H9 (cell line): ENCODE measurements at regions not wholly inside any gene's neighbourhood (a gene's known extent, or its start where the extent isn't known, plus 50 kb on each side); places are given as distances from the start of the nearest gene placed in this dataset.

Experiments used
- DNase-seq: peaks from one replicate; pipeline ENCODE4 v3.0.0-alpha.2; 2017
- H2AFZ ChIP-seq: one replicate; pipeline ENCODE4 v1.6.1; 2013; ENCODE audit warnings: mild to moderate bottlenecking, low read length, control low read depth, moderate library complexity
- H2AK5ac ChIP-seq: 2 replicates; pipeline ENCODE4 v1.6.1; 2013; ENCODE audit warnings: low read length, control low read depth, mixed read lengths; ENCODE audit not compliant: insufficient read length
- H2BK120ac ChIP-seq: one replicate; pipeline ENCODE4 v1.6.1; 2013; ENCODE audit warnings: low read depth, mild to moderate bottlenecking, low read length, control low read depth, inconsistent platforms; ENCODE audit not compliant: poor library complexity, severe bottlenecking
- H2BK12ac ChIP-seq: 2 replicates; pipeline ENCODE4 v1.6.1; 2013; ENCODE audit warnings: low read length, control low read depth, mixed read lengths, low read depth; ENCODE audit not compliant: insufficient read length
- H2BK15ac ChIP-seq: 2 replicates; pipeline ENCODE4 v1.6.1; 2013; ENCODE audit warnings: low read depth, low read length, control low read depth
- H2BK20ac ChIP-seq: one replicate; pipeline ENCODE4 v1.6.1; 2013; ENCODE audit warnings: low read depth, mild to moderate bottlenecking, low read length, control low read depth, inconsistent platforms; ENCODE audit not compliant: poor library complexity, severe bottlenecking
- H2BK5ac ChIP-seq: 2 replicates; pipeline ENCODE4 v1.6.1; 2013; ENCODE audit warnings: low read length, control low read depth, mixed read lengths; ENCODE audit not compliant: insufficient read length
- H3K14ac ChIP-seq: 2 replicates; pipeline ENCODE4 v1.6.1; 2013; ENCODE audit warnings: low read length, control low read depth; ENCODE audit not compliant: insufficient read depth
- H3K18ac ChIP-seq: 2 replicates; pipeline ENCODE4 v1.6.1; 2013; ENCODE audit warnings: low read depth, mild to moderate bottlenecking, mixed read lengths, low read length, control low read depth; ENCODE audit not compliant: insufficient read length
- H3K23ac ChIP-seq: 2 replicates; pipeline ENCODE4 v1.6.1; 2013; ENCODE audit warnings: low read length, control low read depth, mixed read lengths, low read depth; ENCODE audit not compliant: insufficient read length
- H3K23me2 ChIP-seq: 2 replicates; pipeline ENCODE4 v1.6.1; 2013; ENCODE audit warnings: low read depth, mild to moderate bottlenecking, mixed read lengths, low read length, control low read depth; ENCODE audit not compliant: insufficient read length, poor library complexity, severe bottlenecking
- H3K27ac ChIP-seq: 2 replicates; pipeline ENCODE4 v1.5.1; 2013; ENCODE audit warnings: low read length, control low read depth, mixed read lengths, low read depth; ENCODE audit not compliant: insufficient read length
- H3K27me3 ChIP-seq: 2 replicates; pipeline ENCODE4 v1.6.1; 2013; ENCODE audit warnings: low read length, control low read depth, inconsistent platforms; ENCODE audit not compliant: insufficient read depth
- H3K4ac ChIP-seq: 2 replicates; pipeline ENCODE4 v1.6.1; 2013; ENCODE audit warnings: low read depth, mild to moderate bottlenecking, control low read depth, inconsistent platforms, low read length, moderate library complexity
- H3K4me1 ChIP-seq: 2 replicates; pipeline ENCODE4 v1.6.1; 2013; ENCODE audit warnings: low read length, control low read depth, inconsistent platforms; ENCODE audit not compliant: insufficient read depth
- H3K4me2 ChIP-seq: 2 replicates; pipeline ENCODE4 v1.6.1; 2013; ENCODE audit warnings: low read length, control low read depth, mixed read lengths; ENCODE audit not compliant: insufficient read length, insufficient read depth
- H3K56ac ChIP-seq: 2 replicates; pipeline ENCODE4 v1.6.1; 2013; ENCODE audit warnings: low read depth, mild to moderate bottlenecking, mixed read lengths, low read length, control low read depth; ENCODE audit not compliant: insufficient read length
- H3K79me1 ChIP-seq: 2 replicates; pipeline ENCODE4 v1.6.1; 2013; ENCODE audit warnings: low read depth, mild to moderate bottlenecking, moderate library complexity, low read length, control low read depth, inconsistent platforms; ENCODE audit not compliant: insufficient read depth, poor library complexity, severe bottlenecking
- H3K79me2 ChIP-seq: 2 replicates; pipeline ENCODE4 v1.6.1; 2013; ENCODE audit warnings: low read length, control low read depth, inconsistent platforms; ENCODE audit not compliant: insufficient read depth
- H3K9ac ChIP-seq: 2 replicates; pipeline ENCODE4 v1.6.1; 2013; ENCODE audit warnings: low read length, control low read depth, mixed read lengths; ENCODE audit not compliant: insufficient read length; ENCODE audit errors: extremely low read depth
- H3K9me3 ChIP-seq: one replicate; pipeline ENCODE4 v1.6.1; 2013; ENCODE audit warnings: low read depth, low read length, inconsistent platforms; ENCODE audit not compliant: control insufficient read depth
- H3T11ph ChIP-seq: one replicate; pipeline ENCODE4 v1.6.1; 2013; ENCODE audit warnings: mild to moderate bottlenecking, low read length, control low read depth, inconsistent platforms
- H4K20me1 ChIP-seq: one replicate; pipeline ENCODE4 v1.6.1; 2013; ENCODE audit not compliant: control insufficient read depth, insufficient read length, insufficient read depth
- H4K5ac ChIP-seq: 2 replicates; pipeline ENCODE4 v1.6.1; 2013; ENCODE audit warnings: low read depth, mild to moderate bottlenecking, mixed read lengths, low read length, control low read depth; ENCODE audit not compliant: insufficient read length
- H4K8ac ChIP-seq: replicated peaks from 2 replicates; pipeline ENCODE4 v1.6.1; 2013; ENCODE audit warnings: low read length, control low read depth, mixed read lengths, low read depth; ENCODE audit not compliant: insufficient read length
- H4K91ac ChIP-seq: 2 replicates; pipeline ENCODE4 v1.6.1; 2013; ENCODE audit warnings: low read depth, mild to moderate bottlenecking, moderate library complexity, mixed read lengths, low read length, control low read depth; ENCODE audit not compliant: insufficient read length
- H3K27ac Mint-ChIP-seq, 3 experiments: 2 replicates in 2 of 3; 3 replicates in 1 of 3; pipeline ENCODE4 v1.8.0; 2020 to 2021; ENCODE audit warnings: mixed read lengths in 3 of 3, mild to moderate bottlenecking in 1 of 3, moderate library complexity in 1 of 3
- H3K27me3 Mint-ChIP-seq: 2 replicates; pipeline ENCODE4 v1.8.0; 2021; ENCODE audit warnings: low read depth, mild to moderate bottlenecking, moderate library complexity, mixed read lengths
- H3K36me3 Mint-ChIP-seq, 3 experiments: 2 replicates in 2 of 3; 3 replicates in 1 of 3; pipeline ENCODE4 v1.8.0; 2020 to 2021; ENCODE audit warnings: low read depth in 3 of 3, mixed read lengths in 3 of 3; ENCODE audit not compliant: insufficient read depth in 1 of 3
- H3K4me1 Mint-ChIP-seq, 2 experiments: 2 replicates each; pipeline ENCODE4 v1.8.0; 2020; ENCODE audit warnings: mixed read lengths in 2 of 2
- H3K4me3 Mint-ChIP-seq, 2 experiments: 2 replicates in 1 of 2; 3 replicates in 1 of 2; pipeline ENCODE4 v1.8.0; 2020 to 2021; ENCODE audit warnings: mild to moderate bottlenecking in 2 of 2, mixed read lengths in 2 of 2, moderate library complexity in 1 of 2
- H3K9me3 Mint-ChIP-seq, 2 experiments: 2 replicates in 1 of 2; 3 replicates in 1 of 2; pipeline ENCODE4 v1.8.0; 2020; ENCODE audit warnings: mild to moderate bottlenecking in 2 of 2, mixed read lengths in 2 of 2, moderate library complexity in 1 of 2
- CTCF ChIP-seq: fragments of 200-600 bp; sonication (generic); conservative IDR thresholded peaks from 3 replicates; pipeline ENCODE4 v1.8.0; 2021; ENCODE audit warnings: antibody characterized with exemption, mild to moderate bottlenecking
- WGBS: extraction: QIAGEN DNeasy Blood & Tissue Kit; methylation state at CpG from one replicate; pipeline ENCODE4 v1.1.7; 2013; ENCODE audit warnings: missing lambda C conversion rate, low lambda C conversion rate, mixed read lengths; ENCODE audit not compliant: insufficient read length; ENCODE audit errors: extremely low coverage; 5-methylcytosine and 5-hydroxymethylcytosine counted together

- Histone ChIP-seq H3K4me2 (no peak overlapping the region), H4K8ac (no peak overlapping the region), H4K20me1 (no peaks in the 10 kb centered on the region), H2AFZ (no peak overlapping the region), H2BK12ac (no peak overlapping the region), H3K23ac (no peak overlapping the region), H2BK15ac (no peak overlapping the region), H3K56ac (no peak overlapping the region), H4K91ac (no peak overlapping the region), H3K9ac (no peak overlapping the region), H3T11ph (no peak overlapping the region), H3K79me2 (no peaks in the 10 kb centered on the region), H3K9me3 (no peaks in the 10 kb centered on the region), H3K4me1 (no peaks in the 10 kb centered on the region; the same call in 1 of the 2 replicates), H3K79me1 (no peaks in the 10 kb centered on the region), H3K27me3 (no peaks in the 10 kb centered on the region), H3K4ac (no peak overlapping the region), H2BK120ac (no peak overlapping the region), H3K18ac (no peak overlapping the region), H2BK20ac (no peak overlapping the region), H2BK5ac (no peak overlapping the region), H3K27ac (no peak overlapping the region), H3K23me2 (no peaks in the 10 kb centered on the region), H3K14ac (no peak overlapping the region), H4K5ac (no peak overlapping the region), H2AK5ac (no peak overlapping the region)
- DNase-seq, result no peak
- no peaks in the 10 kb centered on the region; a peak in 1 of 7 replicates for H3K36me3 Mint-ChIP-seq
- no peak overlapping the region for H3K4me3 Mint-ChIP-seq
- H3K27me3 Mint-ChIP-seq, result no peaks in the 10 kb centered on the region; the same call in none of the 2 replicates
- TF ChIP-seq CTCF, result no peak
- no CpG with 5 or more reads among the region's 6 CpGs for WGBS
- peaks cover 15 to 20% of the 10 kb centered on the region in 2 experiments for H3K4me1 Mint-ChIP-seq
- H3K9me3 Mint-ChIP-seq, result no peaks in the 10 kb centered on the region
- H3K27ac Mint-ChIP-seq, result no peak overlapping the region
Measured at GRCh38 chr15:63442080-63442479, 60.4 kb upstream of the CA12 start.
